ENCODE measurements at regions not wholly inside any gene's neighbourhood (a gene's known extent, or its start where the extent isn't known, plus 50 kb on each side); places are given as distances from the start of the nearest gene placed in this dataset.

DNA sequence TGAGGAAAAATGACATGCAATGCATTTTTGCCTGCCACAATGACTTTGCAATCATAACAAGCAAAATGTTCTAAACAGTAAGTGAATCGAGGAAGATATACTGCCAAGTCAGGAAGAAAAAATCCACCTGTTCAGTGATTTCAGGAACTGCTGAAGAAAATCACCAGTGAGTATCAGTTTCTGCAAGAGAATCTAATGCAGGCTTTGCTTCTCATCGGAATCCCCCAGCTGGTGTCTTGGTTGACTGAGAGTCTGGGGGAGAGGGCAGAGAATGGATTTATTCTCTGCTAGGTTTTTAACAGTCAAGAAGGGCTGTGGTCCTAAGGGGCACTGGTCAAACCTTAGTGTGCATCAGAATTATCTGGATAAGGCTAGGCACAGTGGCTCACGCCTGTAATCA lies 363.4 kb downstream of the CDH26 start:
- DNase-seq (ENCODE audit: low read depth), result no peak

GRCh38 chr20:60326821-60327220 lies 368.6 kb downstream of the CDH26 start:
- no peak for DNase-seq (ENCODE audit: low read depth)

GRCh38 chr20:60327971-60328660 lies 369.9 kb downstream of the CDH26 start:
- DNase-seq (ENCODE audit: low read depth), result no peak

DNA sequence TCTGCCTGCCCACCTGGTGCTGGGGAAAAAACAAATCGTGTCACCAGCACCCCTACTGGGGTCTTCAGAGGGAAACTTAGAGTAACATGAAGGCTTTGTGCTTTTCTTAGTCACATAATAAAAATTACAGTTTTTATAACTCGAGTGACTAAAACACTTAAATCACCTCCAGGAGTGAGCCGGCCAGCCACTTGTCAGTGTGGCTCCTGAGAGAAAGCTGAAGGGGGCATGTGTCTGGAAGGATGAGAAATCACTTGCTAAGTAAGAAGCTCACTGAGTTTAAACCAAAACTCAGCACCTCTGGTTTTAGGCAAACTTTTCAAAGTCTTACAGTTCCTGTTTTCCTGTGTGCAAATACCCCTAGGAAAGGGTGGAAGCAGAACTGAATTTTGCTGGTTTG lies 372.2 kb downstream of the CDH26 start:
- no peak for DNase-seq (ENCODE audit: low read depth)

- no peak for DNase-seq (ENCODE audit: low read depth)
These were observed 373.6 kb downstream of the CDH26 start for GRCh38 chr20:60331688-60332300.

- DNase-seq (ENCODE audit: low read depth), result no peak
These were observed 374.3 kb downstream of the CDH26 start for GRCh38 chr20:60332523-60332922.

- DNase-seq (ENCODE audit: low read depth), result no peak
These were observed 376.7 kb downstream of the CDH26 start for GRCh38 chr20:60334911-60335310.

- DNase-seq (ENCODE audit: low read depth), result no peak
These were observed 380.3 kb downstream of the CDH26 start for GRCh38 chr20:60338556-60338955.

DNA sequence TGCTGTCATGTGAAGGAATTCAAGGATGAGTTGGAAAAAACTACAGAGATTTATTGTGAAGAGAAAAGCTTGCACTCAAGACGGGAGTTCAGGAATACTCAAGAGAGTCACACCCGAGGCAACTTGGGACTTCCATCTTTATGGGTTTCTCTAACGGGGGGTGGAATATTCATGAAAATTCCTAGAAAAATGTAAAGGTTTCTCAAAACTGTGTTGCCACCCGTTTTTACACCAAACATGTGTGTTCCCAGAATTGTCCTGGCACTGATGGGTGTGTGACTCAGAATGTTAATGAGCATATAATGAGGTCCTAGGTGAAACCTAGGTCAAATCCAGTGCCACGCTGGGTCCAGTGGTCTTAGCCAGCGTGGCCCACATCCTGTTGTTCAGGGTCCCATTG lies 381.5 kb downstream of the CDH26 start:
- no peak for DNase-seq (ENCODE audit: low read depth)

- no peak for DNase-seq (ENCODE audit: low read depth)
These were observed 382.0 kb downstream of the CDH26 start for GRCh38 chr20:60340232-60340631.

GRCh38 chr20:60341062-60341461 lies 382.8 kb downstream of the CDH26 start:
- DNase-seq (ENCODE audit: low read depth), result no peak

DNA sequence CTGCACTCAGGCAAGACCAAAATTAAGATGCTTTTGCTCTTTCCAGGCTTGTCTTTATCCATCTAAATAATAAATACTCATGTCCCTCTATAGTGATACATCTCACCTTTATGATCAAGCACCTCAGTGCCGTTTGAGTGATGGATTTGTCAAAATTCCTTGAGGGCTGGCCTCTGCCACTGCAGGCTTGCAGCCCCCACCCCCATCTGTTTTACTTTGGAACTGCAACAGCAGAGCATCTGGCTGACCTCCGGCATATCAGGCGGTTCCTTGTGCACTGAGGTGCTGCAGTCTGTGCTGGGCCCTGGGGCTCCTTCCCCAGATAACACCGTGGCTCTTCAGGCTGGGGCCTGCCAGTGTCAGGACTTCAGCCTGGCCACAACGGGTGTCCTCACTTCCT lies 386.9 kb downstream of the CDH26 start:
- DNase-seq (ENCODE audit: low read depth), result no peak

DNA sequence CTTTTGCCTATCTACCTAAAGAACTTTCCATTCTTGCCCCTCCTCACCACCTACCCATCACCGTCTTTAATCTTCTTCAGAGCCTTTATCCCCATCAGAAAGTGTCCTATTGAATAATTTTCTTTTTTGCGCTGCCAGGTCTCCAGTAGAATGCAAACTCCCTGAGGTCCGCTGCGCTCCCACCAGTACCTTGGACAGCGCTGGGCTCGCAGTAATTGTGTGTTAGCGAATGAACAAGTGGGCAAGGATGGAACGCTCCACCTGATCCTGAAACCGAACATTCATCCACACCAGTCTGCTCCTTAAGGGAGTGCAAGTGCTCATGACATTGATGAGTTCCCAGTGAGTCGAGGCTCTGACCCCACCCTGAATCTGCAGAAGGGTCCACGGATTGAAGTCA lies 391.2 kb downstream of the CDH26 start:
- DNase-seq (ENCODE audit: low read depth), result no peak

GRCh38 chr20:60352017-60352416 lies 393.8 kb downstream of the CDH26 start:
- DNase-seq (ENCODE audit: low read depth), result no peak

GRCh38 chr20:60352596-60352995 lies 394.4 kb downstream of the CDH26 start:
- DNase-seq (ENCODE audit: low read depth), result no peak

- no peak for DNase-seq (ENCODE audit: low read depth)
These were observed 395.9 kb downstream of the CDH26 start for GRCh38 chr20:60354024-60354580.

- DNase-seq (ENCODE audit: low read depth), result no peak
These were observed 399.9 kb downstream of the CDH26 start for GRCh38 chr20:60358101-60358500.

- DNase-seq (ENCODE audit: low read depth), result no peak
These were observed 400.8 kb downstream of the CDH26 start for GRCh38 chr20:60359010-60359409.

GRCh38 chr20:60361761-60362395 lies 403.7 kb downstream of the CDH26 start:
- no peak for DNase-seq (ENCODE audit: low read depth)

GRCh38 chr20:60362531-60362930 lies 404.3 kb downstream of the CDH26 start:
- DNase-seq (ENCODE audit: low read depth), result no peak

DNA sequence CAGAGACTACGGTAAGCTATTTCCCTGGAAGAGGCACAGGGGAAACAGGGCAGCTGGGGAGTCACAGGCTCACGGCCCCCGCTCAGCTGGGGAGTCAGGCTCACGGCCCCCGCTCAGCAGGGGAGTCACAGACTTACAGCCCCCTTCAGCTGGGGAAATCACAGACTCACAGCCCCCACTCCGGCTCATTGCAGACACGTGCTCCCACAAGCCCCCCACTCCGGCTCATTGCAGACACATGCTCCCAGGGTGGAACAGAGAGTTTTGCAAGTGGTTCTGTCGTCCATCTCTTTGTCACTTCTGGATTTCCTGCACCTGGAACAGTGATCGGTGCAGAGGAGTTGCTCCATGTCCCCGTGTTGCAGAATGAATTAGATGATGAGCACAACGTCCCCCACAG lies 405.5 kb downstream of the CDH26 start:
- no peak for DNase-seq (ENCODE audit: low read depth)

GRCh38 chr20:60365064-60365666 lies 406.9 kb downstream of the CDH26 start:
- DNase-seq (ENCODE audit: low read depth), result no peak

DNA sequence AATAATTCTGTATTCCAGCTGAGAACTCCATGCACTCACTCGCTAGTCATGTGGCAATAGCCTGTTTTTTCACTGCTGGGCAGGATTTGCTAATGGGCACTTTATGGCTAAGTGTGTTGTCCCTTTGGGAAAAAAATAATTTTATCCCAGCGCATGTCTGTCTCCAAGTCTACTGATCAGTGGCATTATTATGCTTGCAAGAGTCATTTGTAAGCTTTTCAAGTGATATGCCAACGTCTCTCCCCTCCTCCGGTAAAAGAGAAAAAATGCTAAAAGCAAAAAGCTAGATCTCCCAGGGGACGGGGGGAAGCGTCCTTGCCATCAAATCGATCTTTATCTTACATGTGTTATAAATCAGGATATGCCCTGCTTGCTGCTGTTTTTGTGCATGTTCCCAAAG lies 407.7 kb downstream of the CDH26 start:
- DNase-seq (ENCODE audit: low read depth), result no peak

All from non-pigmented ciliary epithelial cell (primary cell).